Type B pancreatic cell (in vitro differentiated cells): ENCODE measurements at regions not wholly inside any gene's neighbourhood (a gene's known extent, or its start where the extent isn't known, plus 50 kb on each side); places are given as distances from the start of the nearest gene placed in this dataset.

Source experiments
- DNase-seq: peaks from one replicate; pipeline ENCODE4 v3.0.0; 2021; ENCODE audit warnings: mixed read lengths; ENCODE audit not compliant: unreplicated experiment; ENCODE audit errors: extremely low spot score
- H3K27ac Mint-ChIP-seq: 2 replicates; pipeline ENCODE4 v1.8.0; 2021; ENCODE audit warnings: mild to moderate bottlenecking, mixed read lengths
- H3K27me3 Mint-ChIP-seq: 2 replicates; pipeline ENCODE4 v1.8.0; 2021; ENCODE audit warnings: mixed read lengths
- H3K36me3 Mint-ChIP-seq: 2 replicates; pipeline ENCODE4 v1.8.0; 2021; ENCODE audit warnings: mixed read lengths
- H3K4me1 Mint-ChIP-seq: one replicate; pipeline ENCODE4 v1.8.0; 2021; ENCODE audit warnings: mixed read lengths; ENCODE audit not compliant: unreplicated experiment
- H3K4me3 Mint-ChIP-seq: 2 replicates; pipeline ENCODE4 v1.8.0; 2021; ENCODE audit warnings: mild to moderate bottlenecking, mixed read lengths
- H3K9me3 Mint-ChIP-seq: 2 replicates; pipeline ENCODE4 v1.8.0; 2021; ENCODE audit warnings: mixed read lengths
- CTCF ChIP-seq: fragments of 200-600 bp; sonication (generic); conservative IDR thresholded peaks from 2 replicates; pipeline ENCODE4 v1.5.0; 2021; ENCODE audit warnings: antibody characterized with exemption, mild to moderate bottlenecking

- H3K27me3 Mint-ChIP-seq, result peaks cover 7% of the 10 kb centered on the region
- no peaks in the 10 kb centered on the region for H3K36me3 Mint-ChIP-seq
- H3K9me3 Mint-ChIP-seq, result no peaks in the 10 kb centered on the region
- H3K27ac Mint-ChIP-seq, result no peak overlapping the region
- no peak overlapping the region for H3K4me3 Mint-ChIP-seq
- TF ChIP-seq CTCF, result no peak
- no peak for DNase-seq
- peaks cover 12% of the 10 kb centered on the region for H3K4me1 Mint-ChIP-seq
Observed at GRCh38 chr2:37849911-37850310, 75.2 kb upstream of the RMDN2 start.

GRCh38 chr2:37851428-37851827, 73.7 kb upstream of the RMDN2 start:
- Mint-ChIP-seq H3K4me1 (peaks cover 12% of the 10 kb centered on the region), H3K36me3 (no peaks in the 10 kb centered on the region), H3K4me3 (no peak overlapping the region), H3K27me3 (peaks cover 7% of the 10 kb centered on the region), H3K9me3 (no peaks in the 10 kb centered on the region), H3K27ac (peak overlapping the region; percentile 17)
- TF ChIP-seq CTCF, result no peak
- DNase-seq, result no peak

- peaks cover 7% of the 10 kb centered on the region for H3K27me3 Mint-ChIP-seq
- peak overlapping the region; percentile 17 for H3K27ac Mint-ChIP-seq
- no peaks in the 10 kb centered on the region for H3K36me3 Mint-ChIP-seq
- no peak for TF ChIP-seq CTCF
- H3K4me3 Mint-ChIP-seq, result no peak overlapping the region
- H3K9me3 Mint-ChIP-seq, result no peaks in the 10 kb centered on the region
- peaks cover 16% of the 10 kb centered on the region for H3K4me1 Mint-ChIP-seq
- DNase-seq, result no peak
Observed at GRCh38 chr2:37851828-37852584, 73.1 kb upstream of the RMDN2 start.

GRCh38 chr2:37852585-37853014, 72.5 kb upstream of the RMDN2 start:
- Mint-ChIP-seq H3K9me3 (no peaks in the 10 kb centered on the region), H3K4me1 (peaks cover 20% of the 10 kb centered on the region)

GRCh38 chr2:37854676-37855282, 70.3 kb upstream of the RMDN2 start:
- Mint-ChIP-seq H3K36me3 (no peaks in the 10 kb centered on the region), H3K4me3 (no peak overlapping the region), H3K4me1 (peaks cover 24% of the 10 kb centered on the region), H3K27ac (no peak overlapping the region), H3K27me3 (peaks cover 7% of the 10 kb centered on the region), H3K9me3 (no peaks in the 10 kb centered on the region)
- TF ChIP-seq CTCF, result no peak
- DNase-seq, result no peak

More at GRCh38 chr2:37852585-37853014, 72.5 kb upstream of the RMDN2 start:
- H3K27me3 Mint-ChIP-seq, result peaks cover 7% of the 10 kb centered on the region
- no peaks in the 10 kb centered on the region for H3K36me3 Mint-ChIP-seq
- H3K27ac Mint-ChIP-seq, result no peak overlapping the region
- H3K4me3 Mint-ChIP-seq, result no peak overlapping the region
- TF ChIP-seq CTCF, result no peak
- no peak for DNase-seq
